Type B pancreatic cell (in vitro differentiated cells): ENCODE measurements at regions not wholly inside any gene's neighbourhood (a gene's known extent, or its start where the extent isn't known, plus 50 kb on each side); places are given as distances from the start of the nearest gene placed in this dataset.

Experiments used
- DNase-seq: peaks from one replicate; pipeline ENCODE4 v3.0.0; 2021; ENCODE audit warnings: mixed read lengths; ENCODE audit not compliant: unreplicated experiment; ENCODE audit errors: extremely low spot score
- H3K27ac Mint-ChIP-seq: 2 replicates; pipeline ENCODE4 v1.8.0; 2021; ENCODE audit warnings: mild to moderate bottlenecking, mixed read lengths
- H3K27me3 Mint-ChIP-seq: 2 replicates; pipeline ENCODE4 v1.8.0; 2021; ENCODE audit warnings: mixed read lengths
- H3K36me3 Mint-ChIP-seq: 2 replicates; pipeline ENCODE4 v1.8.0; 2021; ENCODE audit warnings: mixed read lengths
- H3K4me1 Mint-ChIP-seq: one replicate; pipeline ENCODE4 v1.8.0; 2021; ENCODE audit warnings: mixed read lengths; ENCODE audit not compliant: unreplicated experiment
- H3K4me3 Mint-ChIP-seq: 2 replicates; pipeline ENCODE4 v1.8.0; 2021; ENCODE audit warnings: mild to moderate bottlenecking, mixed read lengths
- H3K9me3 Mint-ChIP-seq: 2 replicates; pipeline ENCODE4 v1.8.0; 2021; ENCODE audit warnings: mixed read lengths
- TF ChIP-seq, protein P1 (sequence below): fragments of 200-600 bp; sonication (generic); conservative IDR thresholded peaks from 2 replicates; pipeline ENCODE4 v1.5.0; 2021; ENCODE audit warnings: antibody characterized with exemption, mild to moderate bottlenecking

DNA sequence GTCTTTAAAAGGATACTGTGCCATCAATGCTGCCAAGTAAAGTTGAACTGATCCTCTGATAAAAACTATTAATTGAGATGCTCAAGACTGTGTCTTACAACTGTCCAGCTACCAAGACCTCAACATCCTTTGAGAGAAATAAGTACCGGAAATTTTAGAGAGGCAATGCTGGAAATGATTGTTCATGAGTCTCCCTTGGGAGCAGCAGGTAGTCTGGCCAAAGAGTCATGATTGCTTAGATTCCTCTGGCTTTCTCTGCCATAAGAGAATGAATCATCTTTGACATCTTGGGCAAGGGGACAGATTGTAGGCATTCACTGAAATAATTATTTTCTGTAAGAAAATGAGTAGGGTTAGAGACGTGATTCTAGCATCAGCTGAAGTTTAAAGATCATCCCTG lies 466.6 kb upstream of the DAB2 start:
- TF ChIP-seq, protein P1, sequence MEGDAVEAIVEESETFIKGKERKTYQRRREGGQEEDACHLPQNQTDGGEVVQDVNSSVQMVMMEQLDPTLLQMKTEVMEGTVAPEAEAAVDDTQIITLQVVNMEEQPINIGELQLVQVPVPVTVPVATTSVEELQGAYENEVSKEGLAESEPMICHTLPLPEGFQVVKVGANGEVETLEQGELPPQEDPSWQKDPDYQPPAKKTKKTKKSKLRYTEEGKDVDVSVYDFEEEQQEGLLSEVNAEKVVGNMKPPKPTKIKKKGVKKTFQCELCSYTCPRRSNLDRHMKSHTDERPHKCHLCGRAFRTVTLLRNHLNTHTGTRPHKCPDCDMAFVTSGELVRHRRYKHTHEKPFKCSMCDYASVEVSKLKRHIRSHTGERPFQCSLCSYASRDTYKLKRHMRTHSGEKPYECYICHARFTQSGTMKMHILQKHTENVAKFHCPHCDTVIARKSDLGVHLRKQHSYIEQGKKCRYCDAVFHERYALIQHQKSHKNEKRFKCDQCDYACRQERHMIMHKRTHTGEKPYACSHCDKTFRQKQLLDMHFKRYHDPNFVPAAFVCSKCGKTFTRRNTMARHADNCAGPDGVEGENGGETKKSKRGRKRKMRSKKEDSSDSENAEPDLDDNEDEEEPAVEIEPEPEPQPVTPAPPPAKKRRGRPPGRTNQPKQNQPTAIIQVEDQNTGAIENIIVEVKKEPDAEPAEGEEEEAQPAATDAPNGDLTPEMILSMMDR: no peak
- H3K4me1 Mint-ChIP-seq: no peaks in the 10 kb centered on the region
- H3K9me3 Mint-ChIP-seq: no peaks in the 10 kb centered on the region
- H3K4me3 Mint-ChIP-seq: no peak overlapping the region
- no peaks in the 10 kb centered on the region for H3K36me3 Mint-ChIP-seq
- no peak overlapping the region for H3K27ac Mint-ChIP-seq
- no peaks in the 10 kb centered on the region for H3K27me3 Mint-ChIP-seq
- DNase-seq: no peak

DNA sequence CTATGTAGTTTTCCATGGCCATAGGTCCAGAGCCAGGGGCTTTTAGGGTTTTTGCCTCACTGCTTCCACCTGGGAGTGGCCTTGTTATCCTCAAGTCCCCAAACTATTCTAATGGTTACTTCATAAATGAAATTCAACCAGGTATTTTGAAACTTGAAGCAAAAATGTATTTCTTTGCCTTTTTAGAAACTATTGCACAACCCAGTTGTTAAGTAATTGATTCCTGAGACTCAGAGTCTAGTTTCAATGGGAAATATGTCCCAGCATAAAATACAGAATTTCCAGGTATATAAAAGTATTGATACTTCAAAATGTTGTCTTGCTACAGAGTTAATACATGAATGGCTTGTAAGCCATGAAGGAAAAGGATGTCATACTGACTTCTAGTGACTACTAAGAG lies 456.2 kb upstream of the DAB2 start:
- TF ChIP-seq, protein P1: no peak
- Mint-ChIP-seq H3K9me3 (no peaks in the 10 kb centered on the region), H3K4me3 (no peak overlapping the region), H3K36me3 (no peaks in the 10 kb centered on the region), H3K27ac (no peak overlapping the region), H3K4me1 (no peaks in the 10 kb centered on the region), H3K27me3 (no peaks in the 10 kb centered on the region)
- DNase-seq: no peak

DNA sequence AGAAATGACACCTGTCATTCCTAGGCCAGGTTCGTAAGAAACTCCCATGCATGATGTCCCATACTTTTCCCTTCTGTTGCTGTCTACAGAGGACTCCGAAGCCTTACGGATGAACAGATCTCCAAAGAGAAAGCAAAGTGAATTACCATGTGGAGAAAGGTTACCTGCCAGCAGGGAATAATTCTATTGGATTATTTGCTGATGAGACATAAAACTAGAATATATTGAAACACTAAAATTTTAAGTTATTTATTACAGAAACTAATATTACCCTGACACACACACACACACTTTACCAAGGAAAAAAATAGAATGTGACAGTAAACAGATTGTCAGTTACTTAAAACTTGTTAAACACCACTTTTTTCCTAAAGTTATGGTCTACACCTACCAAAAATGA lies 452.7 kb upstream of the DAB2 start:
- no peaks in the 10 kb centered on the region for H3K27me3 Mint-ChIP-seq
- no peaks in the 10 kb centered on the region for H3K36me3 Mint-ChIP-seq
- H3K4me3 Mint-ChIP-seq: no peak overlapping the region
- TF ChIP-seq, protein P1: no peak
- no peaks in the 10 kb centered on the region for H3K4me1 Mint-ChIP-seq
- DNase-seq: no peak
- no peaks in the 10 kb centered on the region for H3K9me3 Mint-ChIP-seq
- H3K27ac Mint-ChIP-seq: no peak overlapping the region

DNA sequence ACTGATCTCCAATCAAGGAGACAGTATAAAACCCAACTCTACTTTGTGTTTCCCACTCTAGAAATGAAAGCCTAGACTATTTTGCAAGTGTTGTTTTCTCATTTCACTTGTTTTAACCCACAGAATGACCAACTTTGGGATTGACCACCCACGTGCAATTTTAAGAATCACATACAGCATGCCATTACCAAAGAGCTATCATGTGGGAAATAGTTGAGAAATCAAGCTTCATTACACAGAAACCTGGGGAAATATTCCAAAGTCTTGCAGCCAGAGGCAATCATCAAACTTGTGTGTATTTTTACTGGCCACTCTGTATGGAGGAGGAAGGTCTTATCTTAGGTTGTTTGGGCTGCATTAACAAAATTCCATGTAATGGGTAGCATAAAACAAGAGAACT lies 451.4 kb upstream of the DAB2 start:
- TF ChIP-seq, protein P1: no peak
- no peak for DNase-seq
- no peaks in the 10 kb centered on the region for H3K36me3 Mint-ChIP-seq
- H3K27ac Mint-ChIP-seq: no peak overlapping the region
- H3K27me3 Mint-ChIP-seq: no peaks in the 10 kb centered on the region
- H3K4me3 Mint-ChIP-seq: no peak overlapping the region
- no peaks in the 10 kb centered on the region for H3K4me1 Mint-ChIP-seq
- no peaks in the 10 kb centered on the region for H3K9me3 Mint-ChIP-seq

DNA sequence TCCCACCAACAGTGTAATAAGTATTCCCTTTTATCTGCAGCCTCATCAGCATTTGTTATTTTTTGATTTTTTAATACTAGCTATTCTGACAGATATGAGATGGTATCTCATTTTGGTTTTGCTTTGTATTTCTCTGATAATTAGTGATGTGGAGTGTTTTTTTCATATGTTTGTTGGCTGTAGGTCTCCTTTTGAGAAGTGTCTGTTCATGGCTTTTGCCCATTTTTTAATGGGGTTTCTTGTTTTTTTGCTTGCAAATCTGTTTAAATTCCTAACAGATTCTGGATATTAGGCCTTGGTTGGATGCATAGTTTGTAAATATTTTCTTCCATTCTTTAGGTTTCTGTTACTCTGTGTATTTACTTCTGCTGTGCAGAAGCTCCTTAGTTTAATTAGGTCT lies 445.4 kb upstream of the DAB2 start:
- DNase-seq: no peak
- no peak overlapping the region for H3K4me3 Mint-ChIP-seq
- H3K4me1 Mint-ChIP-seq: no peaks in the 10 kb centered on the region
- no peaks in the 10 kb centered on the region for H3K36me3 Mint-ChIP-seq
- no peaks in the 10 kb centered on the region for H3K27me3 Mint-ChIP-seq
- TF ChIP-seq, protein P1: no peak
- no peaks in the 10 kb centered on the region for H3K9me3 Mint-ChIP-seq
- H3K27ac Mint-ChIP-seq: no peak overlapping the region

DNA sequence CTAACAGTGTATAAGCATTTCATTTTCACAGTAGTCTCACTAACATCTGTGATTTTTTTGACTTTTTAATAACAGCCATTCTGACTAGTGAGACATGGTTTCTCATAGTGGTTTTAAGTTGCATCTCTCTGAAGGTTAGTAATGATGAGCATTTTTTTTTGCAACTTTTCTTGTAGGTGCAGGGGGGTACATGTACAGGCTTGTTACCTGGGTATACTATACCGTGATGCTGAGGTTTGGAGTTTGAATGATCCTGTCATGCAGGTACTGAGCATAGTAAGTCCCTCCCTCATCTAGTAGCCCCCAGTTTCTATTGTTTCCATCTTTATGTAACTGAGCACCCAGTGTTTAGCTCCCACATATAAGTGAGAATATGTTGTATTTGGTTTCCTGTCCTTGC lies 444.6 kb upstream of the DAB2 start:
- no peak for DNase-seq
- TF ChIP-seq, protein P1: no peak
- Mint-ChIP-seq H3K9me3 (no peaks in the 10 kb centered on the region), H3K27ac (no peak overlapping the region), H3K4me1 (no peaks in the 10 kb centered on the region), H3K36me3 (no peaks in the 10 kb centered on the region), H3K27me3 (no peaks in the 10 kb centered on the region), H3K4me3 (no peak overlapping the region)
